Spleen (tissue), 7 donors: ENCODE measurements at regions not wholly inside any gene's neighbourhood (a gene's known extent, or its start where the extent isn't known, plus 50 kb on each side); places are given as distances from the start of the nearest gene placed in this dataset.

ENCODE experiments used
- CTCF ChIP-seq, 11 experiments: fragments of 200-600 bp in 7 of 11; fragments of 450-650 bp in 4 of 11; sonication (generic) in 4 of 11; IDR thresholded peaks in 8 of 11; conservative IDR thresholded peaks in 3 of 11; 1 replicate in 7 of 11; 2 replicates in 4 of 11; pipeline versions ENCODE4 v1.4.0 to v1.8.0; 2016 to 2021; ENCODE audit warnings: antibody characterized with exemption in 11 of 11, inconsistent platforms in 4 of 11, mild to moderate bottlenecking in 1 of 11
- POLR2A ChIP-seq, 3 donors: fragments of 450-650 bp; IDR thresholded peaks; one replicate each; pipeline ENCODE4 v1.5.1; 2017; ENCODE audit warnings: antibody characterized with exemption in 3 of 3, mild to moderate bottlenecking in 1 of 3
- POLR2AphosphoS5 ChIP-seq, 3 donors: sonication (generic); formaldehyde crosslinking; IDR thresholded peaks; one replicate each; pipeline ENCODE4 v1.5.1; 2017; ENCODE audit warnings: antibody characterized with exemption in 3 of 3
- donor health status: DM: no; HTN: no; CAD: no; lungs with moderate emphysema.
- donor health status: DM: no; HTN: no; CAD: no.
- donor health status: DM: no; HTN: no; CAD: no.

- no peak for TF ChIP-seq CTCF (IDR thresholded peaks at IDR 0.05 in 8 of 11, conservative IDR thresholded peaks at IDR 0.05 in 3 of 11)
- no peak for TF ChIP-seq POLR2AphosphoS5 (IDR thresholded peaks at IDR 0.05)
- no peak for TF ChIP-seq POLR2A (IDR thresholded peaks at IDR 0.05)
Observed at GRCh38 chr6:168182908-168183612, 104.0 kb upstream of the FRMD1 start.
